ENCODE measurements at regions not wholly inside any gene's neighbourhood (a gene's known extent, or its start where the extent isn't known, plus 50 kb on each side); places are given as distances from the start of the nearest gene placed in this dataset.
"Not testable (repeated sequence)": the region's sequence is repeated elsewhere in the genome, so short reads cannot be mapped to it uniquely, and the experiment has no call there.

- DNase-seq: not testable (repeated sequence)
Observed at GRCh38 chr9:61330342-61331092, 140.7 kb downstream of the SPATA31A7 start.

GRCh38 chr9:61356936-61357335 lies 167.1 kb downstream of the SPATA31A7 start:
- H3K36me3 ChIP-seq (replicated peaks; ENCODE audit: control insufficient read depth, insufficient read depth, low read length); H3K27me3 ChIP-seq (ENCODE audit: control insufficient read depth, insufficient read depth, low read length); DNase-seq; H3K4me3 ChIP-seq (ENCODE audit: insufficient read depth, low read depth, low read length): not testable (repeated sequence)

More at GRCh38 chr9:61330342-61331092, 140.7 kb downstream of the SPATA31A7 start:
- H3K27me3 ChIP-seq (ENCODE audit: control insufficient read depth, insufficient read depth, low read length); H3K36me3 ChIP-seq (replicated peaks; ENCODE audit: control insufficient read depth, insufficient read depth, low read length): not testable (repeated sequence)
- peak overlapping the region; percentile 39 for H3K4me3 ChIP-seq (ENCODE audit: insufficient read depth, low read depth, low read length)

GRCh38 chr9:61374390-61374789 lies 184.6 kb downstream of the SPATA31A7 start:
- DNase-seq; H3K36me3 ChIP-seq (replicated peaks; ENCODE audit: control insufficient read depth, insufficient read depth, low read length); H3K27me3 ChIP-seq (ENCODE audit: control insufficient read depth, insufficient read depth, low read length); H3K4me3 ChIP-seq (ENCODE audit: insufficient read depth, low read depth, low read length): not testable (repeated sequence)

- DNase-seq: not testable (repeated sequence)
Observed at GRCh38 chr9:61376159-61376558, 186.3 kb downstream of the SPATA31A7 start.

GRCh38 chr9:61386035-61386815 lies 196.4 kb downstream of the SPATA31A7 start:
- not testable (repeated sequence) for DNase-seq; H3K27me3 ChIP-seq (ENCODE audit: control insufficient read depth, insufficient read depth, low read length); H3K4me3 ChIP-seq (ENCODE audit: insufficient read depth, low read depth, low read length); H3K36me3 ChIP-seq (replicated peaks; ENCODE audit: control insufficient read depth, insufficient read depth, low read length)

More at GRCh38 chr9:61376159-61376558, 186.3 kb downstream of the SPATA31A7 start:
- not testable (repeated sequence) for H3K36me3 ChIP-seq (replicated peaks; ENCODE audit: control insufficient read depth, insufficient read depth, low read length); H3K4me3 ChIP-seq (ENCODE audit: insufficient read depth, low read depth, low read length); H3K27me3 ChIP-seq (ENCODE audit: control insufficient read depth, insufficient read depth, low read length)

GRCh38 chr9:61386816-61387102 lies 196.9 kb downstream of the SPATA31A7 start:
- H3K36me3 ChIP-seq (replicated peaks; ENCODE audit: control insufficient read depth, insufficient read depth, low read length); H3K27me3 ChIP-seq (ENCODE audit: control insufficient read depth, insufficient read depth, low read length); DNase-seq; H3K4me3 ChIP-seq (ENCODE audit: insufficient read depth, low read depth, low read length): not testable (repeated sequence)

GRCh38 chr9:61402692-61403091 lies 212.9 kb downstream of the SPATA31A7 start:
- not testable (repeated sequence) for H3K4me3 ChIP-seq (ENCODE audit: insufficient read depth, low read depth, low read length); DNase-seq; H3K36me3 ChIP-seq (replicated peaks; ENCODE audit: control insufficient read depth, insufficient read depth, low read length); H3K27me3 ChIP-seq (ENCODE audit: control insufficient read depth, insufficient read depth, low read length)

GRCh38 chr9:61411933-61412605 lies 222.2 kb downstream of the SPATA31A7 start:
- not testable (repeated sequence) for H3K4me3 ChIP-seq (ENCODE audit: insufficient read depth, low read depth, low read length); DNase-seq; H3K36me3 ChIP-seq (replicated peaks; ENCODE audit: control insufficient read depth, insufficient read depth, low read length); H3K27me3 ChIP-seq (ENCODE audit: control insufficient read depth, insufficient read depth, low read length)

- H3K4me3 ChIP-seq (ENCODE audit: insufficient read depth, low read depth, low read length); H3K36me3 ChIP-seq (replicated peaks; ENCODE audit: control insufficient read depth, insufficient read depth, low read length); DNase-seq; H3K27me3 ChIP-seq (ENCODE audit: control insufficient read depth, insufficient read depth, low read length): not testable (repeated sequence)
Observed at GRCh38 chr9:61412738-61413137, 222.9 kb downstream of the SPATA31A7 start.

GRCh38 chr9:61418174-61418573 lies 228.3 kb downstream of the SPATA31A7 start:
- not testable (repeated sequence) for H3K27me3 ChIP-seq (ENCODE audit: control insufficient read depth, insufficient read depth, low read length); H3K4me3 ChIP-seq (ENCODE audit: insufficient read depth, low read depth, low read length); DNase-seq; H3K36me3 ChIP-seq (replicated peaks; ENCODE audit: control insufficient read depth, insufficient read depth, low read length)

GRCh38 chr9:61420267-61420958 lies 230.6 kb downstream of the SPATA31A7 start:
- not testable (repeated sequence) for H3K36me3 ChIP-seq (replicated peaks; ENCODE audit: control insufficient read depth, insufficient read depth, low read length); H3K4me3 ChIP-seq (ENCODE audit: insufficient read depth, low read depth, low read length); DNase-seq; H3K27me3 ChIP-seq (ENCODE audit: control insufficient read depth, insufficient read depth, low read length)

GRCh38 chr9:61447189-61447588 lies 257.4 kb downstream of the SPATA31A7 start:
- not testable (repeated sequence) for H3K27me3 ChIP-seq (ENCODE audit: control insufficient read depth, insufficient read depth, low read length); H3K36me3 ChIP-seq (replicated peaks; ENCODE audit: control insufficient read depth, insufficient read depth, low read length); DNase-seq; H3K4me3 ChIP-seq (ENCODE audit: insufficient read depth, low read depth, low read length)

- not testable (repeated sequence) for H3K36me3 ChIP-seq (replicated peaks; ENCODE audit: control insufficient read depth, insufficient read depth, low read length); H3K27me3 ChIP-seq (ENCODE audit: control insufficient read depth, insufficient read depth, low read length); DNase-seq; H3K4me3 ChIP-seq (ENCODE audit: insufficient read depth, low read depth, low read length)
Observed at GRCh38 chr9:61460860-61461259, 271.0 kb downstream of the SPATA31A7 start.

Data from H7 (cell line).